Panc1 (cell line): ENCODE measurements at regions not wholly inside any gene's neighbourhood (a gene's known extent, or its start where the extent isn't known, plus 50 kb on each side); places are given as distances from the start of the nearest gene placed in this dataset.
"Not testable (repeated sequence)": the region's sequence is repeated elsewhere in the genome, so short reads cannot be mapped to it uniquely, and the experiment has no call there.

Experiments
- ATAC-seq: fragments of 200-7000 bp; cut with Tn5 transposase; 2 replicates; pipeline ENCODE4 v1.9.1; 2020; ENCODE audit warnings: mild to moderate bottlenecking, moderate library complexity
- BruUV-seq: library from RNA; stranded (reverse); fragments of 400-500 nt; replicated peaks from 2 replicates; lab custom pipeline; 2021; lab: Mats Ljungman, UMichigan
- CTCF ChIA-PET: fragments of 300-600 bp; sonication (Branson Sonifier 250); formaldehyde crosslinking; loops from one replicate; lab custom pipeline; 2022; ENCODE audit warnings: antibody characterized with exemption; lab: Charles Lee
- POLR2A ChIA-PET: fragments of 300-600 bp; sonication (Branson Sonifier 250); formaldehyde crosslinking; loops from one replicate; lab custom pipeline; 2022; ENCODE audit warnings: antibody characterized with exemption; lab: Charles Lee
- DNase-seq: peaks from one replicate; pipeline ENCODE4 v3.0.0-alpha.2; 2010; ENCODE audit warnings: low read depth, low spot score
- H3K27ac ChIP-seq: 2 replicates; pipeline ENCODE4 v1.5.1; 2011; ENCODE audit warnings: mild to moderate bottlenecking, low read length, inconsistent platforms
- H3K27me3 ChIP-seq: fragments of 200-500 bp; sonication (Bioruptor generic); 2 replicates; pipeline ENCODE4 v1.6.0; 2014; ENCODE audit warnings: low read length, inconsistent platforms; ENCODE audit not compliant: control insufficient read depth, insufficient read depth
- H3K36me3 ChIP-seq: fragments of 200-500 bp; sonication (Bioruptor generic); 2 replicates; pipeline ENCODE4 v1.5.1; 2014; ENCODE audit warnings: inconsistent platforms, mild to moderate bottlenecking, low read length, moderate library complexity; ENCODE audit not compliant: control insufficient read depth, insufficient read depth
- H3K4me1 ChIP-seq: 2 replicates; pipeline ENCODE4 v1.5.1; 2011; ENCODE audit warnings: inconsistent platforms, mild to moderate bottlenecking, low read length, moderate library complexity; ENCODE audit not compliant: control insufficient read depth, insufficient read depth
- H3K4me3 ChIP-seq, 2 experiments: 2 replicates each; pipeline ENCODE4 v1.5.1; 2011 to 2012; ENCODE audit warnings: low read depth in 2 of 2, low read length in 2 of 2, mild to moderate bottlenecking in 2 of 2, inconsistent platforms in 1 of 2, moderate library complexity in 1 of 2
- H3K9me3 ChIP-seq: fragments of 200-500 bp; sonication (Bioruptor generic); 2 replicates; pipeline ENCODE4 v1.5.1; 2014; ENCODE audit warnings: low read depth, mild to moderate bottlenecking, inconsistent platforms, low read length, moderate library complexity; ENCODE audit not compliant: control insufficient read depth, insufficient read depth
- POLR2AphosphoS5 ChIP-seq: IDR thresholded peaks from 2 replicates; pipeline ENCODE4 v1.6.1; 2012; ENCODE audit warnings: mild to moderate bottlenecking, low read depth, low read length, moderate library complexity
- SIN3A ChIP-seq: IDR thresholded peaks from 2 replicates; pipeline ENCODE4 v1.6.1; 2012; ENCODE audit warnings: low read depth, mild to moderate bottlenecking, low read length, moderate library complexity, borderline replicate concordance; ENCODE audit not compliant: insufficient read depth
- TCF7L2 ChIP-seq: IDR thresholded peaks from 2 replicates; pipeline ENCODE4 v1.6.1; 2011; ENCODE audit warnings: mild to moderate bottlenecking, low read depth, low read length, inconsistent platforms
- in situ Hi-C: cut with HindIII; loops from 2 replicates; pipeline ENCODE4 v1.10.0; 2016; ENCODE audit warnings: low sequenced_read_pairs, low pct_unique_long_range_greater_than_20kb
- intact Hi-C: fragments of 100-400 bp; cut with micrococcal nuclease; formaldehyde crosslinking; loops from one replicate; pipeline ENCODE4 v1.10.0; 2022; ENCODE audit not compliant: unreplicated experiment
- TF ChIP-seq, protein P1 (sequence below), 2 experiments: IDR thresholded peaks; 2 replicates each; pipeline ENCODE4 v1.6.1; 2011 to 2012; ENCODE audit warnings: low read depth in 2 of 2, control low read depth in 1 of 2, low read length in 1 of 2, mild to moderate bottlenecking in 1 of 2, moderate library complexity in 1 of 2; ENCODE audit not compliant: insufficient read depth in 1 of 2
- TF ChIP-seq, protein P2 (sequence below): fragments of 450-650 bp; IDR thresholded peaks from 2 replicates; pipeline ENCODE4 v1.5.1; 2017; ENCODE audit warnings: mild to moderate bottlenecking

DNA sequence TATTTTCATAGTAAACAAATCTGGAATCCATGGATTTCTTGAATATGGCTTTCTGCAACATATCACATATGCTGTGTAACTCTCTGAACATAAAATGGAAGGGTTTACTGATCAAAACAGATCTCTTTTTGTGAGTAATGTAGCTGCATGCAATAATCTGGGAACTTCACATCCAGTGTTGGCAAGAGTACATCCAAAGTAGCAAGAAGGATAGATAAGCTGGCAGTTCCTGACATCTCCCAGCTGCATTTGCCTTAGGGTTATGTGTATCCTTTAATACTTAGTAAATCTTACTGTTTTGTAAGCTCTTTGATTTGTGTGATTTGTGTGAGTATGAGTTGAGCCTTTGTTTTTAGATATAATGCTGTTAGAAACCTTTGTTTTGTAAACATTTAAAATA, 280.4 kb upstream of the CNTN5 start:
- POLR2A ChIA-PET, result no interaction called here
- Histone ChIP-seq H3K36me3 (no peaks in the 10 kb centered on the region), H3K27me3 (no peaks in the 10 kb centered on the region), H3K4me1 (no peaks in the 10 kb centered on the region), H3K9me3 (no peaks in the 10 kb centered on the region), H3K27ac (no peak overlapping the region), H3K4me3 (no peak overlapping the region)
- ATAC-seq (no peak), DNase-seq (no peak)
- in situ Hi-C loops (no loop called here), intact Hi-C loops (no loop called here)
- TF ChIP-seq, protein P1, sequence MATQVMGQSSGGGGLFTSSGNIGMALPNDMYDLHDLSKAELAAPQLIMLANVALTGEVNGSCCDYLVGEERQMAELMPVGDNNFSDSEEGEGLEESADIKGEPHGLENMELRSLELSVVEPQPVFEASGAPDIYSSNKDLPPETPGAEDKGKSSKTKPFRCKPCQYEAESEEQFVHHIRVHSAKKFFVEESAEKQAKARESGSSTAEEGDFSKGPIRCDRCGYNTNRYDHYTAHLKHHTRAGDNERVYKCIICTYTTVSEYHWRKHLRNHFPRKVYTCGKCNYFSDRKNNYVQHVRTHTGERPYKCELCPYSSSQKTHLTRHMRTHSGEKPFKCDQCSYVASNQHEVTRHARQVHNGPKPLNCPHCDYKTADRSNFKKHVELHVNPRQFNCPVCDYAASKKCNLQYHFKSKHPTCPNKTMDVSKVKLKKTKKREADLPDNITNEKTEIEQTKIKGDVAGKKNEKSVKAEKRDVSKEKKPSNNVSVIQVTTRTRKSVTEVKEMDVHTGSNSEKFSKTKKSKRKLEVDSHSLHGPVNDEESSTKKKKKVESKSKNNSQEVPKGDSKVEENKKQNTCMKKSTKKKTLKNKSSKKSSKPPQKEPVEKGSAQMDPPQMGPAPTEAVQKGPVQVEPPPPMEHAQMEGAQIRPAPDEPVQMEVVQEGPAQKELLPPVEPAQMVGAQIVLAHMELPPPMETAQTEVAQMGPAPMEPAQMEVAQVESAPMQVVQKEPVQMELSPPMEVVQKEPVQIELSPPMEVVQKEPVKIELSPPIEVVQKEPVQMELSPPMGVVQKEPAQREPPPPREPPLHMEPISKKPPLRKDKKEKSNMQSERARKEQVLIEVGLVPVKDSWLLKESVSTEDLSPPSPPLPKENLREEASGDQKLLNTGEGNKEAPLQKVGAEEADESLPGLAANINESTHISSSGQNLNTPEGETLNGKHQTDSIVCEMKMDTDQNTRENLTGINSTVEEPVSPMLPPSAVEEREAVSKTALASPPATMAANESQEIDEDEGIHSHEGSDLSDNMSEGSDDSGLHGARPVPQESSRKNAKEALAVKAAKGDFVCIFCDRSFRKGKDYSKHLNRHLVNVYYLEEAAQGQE (IDR thresholded peaks at IDR 0.05; ENCODE audit: insufficient read depth in 1 of 2, low read depth in 2 of 2, low read length in 1 of 2), result no peak
- TF ChIP-seq, protein P2, sequence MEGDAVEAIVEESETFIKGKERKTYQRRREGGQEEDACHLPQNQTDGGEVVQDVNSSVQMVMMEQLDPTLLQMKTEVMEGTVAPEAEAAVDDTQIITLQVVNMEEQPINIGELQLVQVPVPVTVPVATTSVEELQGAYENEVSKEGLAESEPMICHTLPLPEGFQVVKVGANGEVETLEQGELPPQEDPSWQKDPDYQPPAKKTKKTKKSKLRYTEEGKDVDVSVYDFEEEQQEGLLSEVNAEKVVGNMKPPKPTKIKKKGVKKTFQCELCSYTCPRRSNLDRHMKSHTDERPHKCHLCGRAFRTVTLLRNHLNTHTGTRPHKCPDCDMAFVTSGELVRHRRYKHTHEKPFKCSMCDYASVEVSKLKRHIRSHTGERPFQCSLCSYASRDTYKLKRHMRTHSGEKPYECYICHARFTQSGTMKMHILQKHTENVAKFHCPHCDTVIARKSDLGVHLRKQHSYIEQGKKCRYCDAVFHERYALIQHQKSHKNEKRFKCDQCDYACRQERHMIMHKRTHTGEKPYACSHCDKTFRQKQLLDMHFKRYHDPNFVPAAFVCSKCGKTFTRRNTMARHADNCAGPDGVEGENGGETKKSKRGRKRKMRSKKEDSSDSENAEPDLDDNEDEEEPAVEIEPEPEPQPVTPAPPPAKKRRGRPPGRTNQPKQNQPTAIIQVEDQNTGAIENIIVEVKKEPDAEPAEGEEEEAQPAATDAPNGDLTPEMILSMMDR, result no peak
- no peak for TF ChIP-seq SIN3A
- TF ChIP-seq POLR2AphosphoS5, result no peak
- no peak for TF ChIP-seq TCF7L2
- CTCF ChIA-PET, result no interaction called here
- no TSS peak for BruUV-seq

DNA sequence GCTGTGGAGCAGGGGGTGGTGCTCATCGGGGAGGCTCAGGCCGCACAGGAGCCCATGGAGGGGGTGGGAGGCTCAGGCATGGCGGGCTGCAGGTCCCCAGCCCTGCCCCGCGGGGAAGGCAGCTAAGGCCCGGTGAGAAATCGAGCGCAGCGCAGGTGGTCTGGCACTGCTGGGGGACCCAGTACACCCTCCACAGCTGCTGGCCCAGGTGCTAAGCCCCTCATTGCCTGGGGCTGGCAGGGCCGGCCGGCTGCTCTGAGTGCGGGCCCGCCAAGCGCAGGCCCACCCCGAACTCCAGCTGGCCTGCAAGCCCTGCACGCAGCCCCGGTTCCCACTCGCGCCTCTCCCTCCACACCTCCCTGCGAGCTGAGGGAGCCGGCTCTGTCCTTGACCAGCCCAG, 257.3 kb upstream of the CNTN5 start:
- intact Hi-C loops, H3K27me3 ChIP-seq, H3K4me1 ChIP-seq, BruUV-seq, H3K36me3 ChIP-seq, H3K27ac ChIP-seq, H3K9me3 ChIP-seq, ATAC-seq, H3K4me3 ChIP-seq, in situ Hi-C loops, POLR2A ChIA-PET, CTCF ChIA-PET, DNase-seq: not testable (repeated sequence)

DNA sequence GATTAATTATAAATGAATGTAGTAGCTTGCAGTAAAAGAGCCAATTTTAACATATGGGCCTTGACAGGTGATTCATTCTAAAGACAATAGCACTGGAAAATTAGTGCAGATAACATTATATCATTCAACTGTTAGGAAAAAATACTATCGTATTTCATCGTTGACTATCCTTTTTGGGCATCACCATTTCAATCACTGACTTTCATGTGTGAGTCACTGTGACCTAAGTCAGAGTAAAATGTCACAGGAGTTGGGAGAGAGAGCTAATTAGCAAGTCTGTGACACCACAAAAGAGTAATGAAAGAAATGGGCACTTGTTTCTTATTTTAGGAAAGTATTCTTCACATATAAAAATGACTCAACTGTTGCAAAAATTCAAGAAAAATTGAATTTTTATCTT, 253.8 kb upstream of the CNTN5 start:
- CTCF ChIA-PET, result no interaction called here
- POLR2A ChIA-PET, result no interaction called here
- no peak overlapping the region for H3K27ac ChIP-seq
- H3K4me3 ChIP-seq, result no peak overlapping the region
- no peaks in the 10 kb centered on the region; the same call in 1 of the 2 replicates for H3K9me3 ChIP-seq
- H3K27me3 ChIP-seq, result no peaks in the 10 kb centered on the region
- in situ Hi-C loops (no loop called here), intact Hi-C loops (no loop called here)
- TF ChIP-seq, protein P1 (IDR thresholded peaks at IDR 0.05; ENCODE audit: insufficient read depth in 1 of 2, low read depth in 2 of 2, low read length in 1 of 2), result no peak
- TF ChIP-seq POLR2AphosphoS5 (no peak), SIN3A (no peak), TCF7L2 (no peak)
- TF ChIP-seq, protein P2, result no peak
- no peak for ATAC-seq
- no peak for DNase-seq
- no peaks in the 10 kb centered on the region for H3K36me3 ChIP-seq
- no peaks in the 10 kb centered on the region for H3K4me1 ChIP-seq
- BruUV-seq, result no TSS peak

DNA sequence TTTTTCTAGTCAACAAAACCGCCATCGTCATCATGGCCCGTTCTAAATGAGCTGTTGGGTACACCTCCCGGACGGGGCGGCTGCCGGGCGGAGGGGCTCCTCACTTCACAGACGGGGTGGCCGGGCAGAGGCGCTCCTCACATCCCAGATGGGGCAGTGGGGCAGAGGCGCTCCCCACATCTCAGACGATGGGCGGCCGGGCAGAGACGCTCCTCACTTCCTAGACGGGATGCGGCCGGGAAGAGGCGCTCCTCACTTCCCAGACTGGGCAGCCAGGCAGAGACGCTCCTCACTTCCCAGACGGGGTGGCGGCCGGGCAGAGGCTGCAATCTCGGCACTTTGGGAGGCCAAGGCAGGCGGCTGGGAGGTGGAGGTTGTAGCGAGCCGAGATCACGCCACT, 250.7 kb upstream of the CNTN5 start:
- H3K4me1 ChIP-seq, CTCF ChIA-PET, POLR2A ChIA-PET, intact Hi-C loops, H3K27ac ChIP-seq, H3K4me3 ChIP-seq, in situ Hi-C loops, H3K9me3 ChIP-seq, DNase-seq, H3K27me3 ChIP-seq, H3K36me3 ChIP-seq, ATAC-seq, BruUV-seq: not testable (repeated sequence)
